IMR-90 (cell line): ENCODE measurements at regions not wholly inside any gene's neighbourhood (a gene's known extent, or its start where the extent isn't known, plus 50 kb on each side); places are given as distances from the start of the nearest gene placed in this dataset.

ENCODE experiments used
- ATAC-seq: fragments of 200-7000 bp; cut with Tn5 transposase; 2 replicates; pipeline ENCODE4 v1.9.1; 2020; ENCODE audit warnings: low read depth, mild to moderate bottlenecking, moderate library complexity
- BruUV-seq: library from RNA; stranded (reverse); fragments of 400-500 nt; replicated peaks from 2 replicates; lab custom pipeline; 2021; lab: Mats Ljungman, UMichigan
- CTCF ChIA-PET: fragments of 300-600 bp; formaldehyde crosslinking; extraction: SDS; loops from one replicate; lab custom pipeline; 2021; ENCODE audit warnings: antibody characterized with exemption; lab: Yijun Ruan, JAX
- POLR2A ChIA-PET: fragments of 300-600 bp; sonication (Branson Sonifier 250); formaldehyde crosslinking; loops from one replicate; lab custom pipeline; 2022; ENCODE audit warnings: antibody characterized with exemption; ENCODE audit not compliant: unreplicated experiment; lab: Charles Lee
- DNase-seq: peaks from one replicate; pipeline ENCODE4 v3.0.0; 2013
- H2AFZ ChIP-seq: replicated peaks from 2 replicates; pipeline ENCODE3; 2013; ENCODE audit warnings: low read length, mild to moderate bottlenecking; ENCODE audit not compliant: poor library complexity
- H2AK5ac ChIP-seq: 2 replicates; pipeline ENCODE4 v1.6.1; 2013; ENCODE audit warnings: low read depth, low read length, inconsistent platforms
- H2AK9ac ChIP-seq: replicated peaks from 2 replicates; pipeline ENCODE3; 2013; ENCODE audit warnings: mild to moderate bottlenecking, low read depth, low read length, moderate library complexity; ENCODE audit not compliant: poor library complexity
- H2BK120ac ChIP-seq: 2 replicates; pipeline ENCODE4 v1.6.1; 2013; ENCODE audit warnings: low read depth, low read length, inconsistent platforms
- H2BK15ac ChIP-seq: 3 replicates; pipeline ENCODE4 v1.6.1; 2013; ENCODE audit warnings: low read depth, low read length, inconsistent platforms
- H2BK20ac ChIP-seq: 2 replicates; pipeline ENCODE4 v1.6.1; 2013; ENCODE audit warnings: low read depth, mild to moderate bottlenecking, inconsistent platforms, low read length, moderate library complexity
- H2BK5ac ChIP-seq: 2 replicates; pipeline ENCODE4 v1.6.1; 2013; ENCODE audit warnings: mild to moderate bottlenecking, low read depth, low read length, inconsistent platforms; ENCODE audit not compliant: poor library complexity, severe bottlenecking
- H3K14ac ChIP-seq: replicated peaks from 2 replicates; pipeline ENCODE4 v1.6.1; 2013; ENCODE audit warnings: low read depth, low read length, inconsistent platforms
- H3K18ac ChIP-seq: 2 replicates; pipeline ENCODE4 v1.6.1; 2013; ENCODE audit warnings: low read depth, low read length, control low read depth
- H3K23ac ChIP-seq: 2 replicates; pipeline ENCODE4 v1.6.1; 2013; ENCODE audit warnings: low read depth, low read length, inconsistent platforms
- H3K27ac ChIP-seq: 2 replicates; pipeline ENCODE4 v1.5.1; 2013; ENCODE audit warnings: mild to moderate bottlenecking, control low read depth, low read length; ENCODE audit not compliant: insufficient read depth
- H3K27me3 ChIP-seq: 2 replicates; pipeline ENCODE4 v1.6.1; 2013; ENCODE audit warnings: low read length; ENCODE audit not compliant: control insufficient read depth, insufficient read depth
- H3K36me3 ChIP-seq: 2 replicates; pipeline ENCODE4 v1.6.1; 2013; ENCODE audit warnings: low read length, mixed read lengths; ENCODE audit not compliant: control insufficient read depth, insufficient read depth
- H3K4ac ChIP-seq: 2 replicates; pipeline ENCODE4 v1.6.1; 2013; ENCODE audit warnings: low read depth, low read length, inconsistent platforms
- H3K4me1 ChIP-seq: 2 replicates; pipeline ENCODE4 v1.6.1; 2013; ENCODE audit warnings: low read length, mixed read lengths; ENCODE audit not compliant: control insufficient read depth, insufficient read depth
- H3K4me2 ChIP-seq: 2 replicates; pipeline ENCODE4 v1.6.1; 2013; ENCODE audit warnings: low read depth, mild to moderate bottlenecking, control low read depth, low read length, moderate library complexity
- H3K4me3 ChIP-seq: 2 replicates; pipeline ENCODE4 v1.5.1; 2013; ENCODE audit warnings: low read depth, mild to moderate bottlenecking, control low read depth, low read length, moderate library complexity; ENCODE audit not compliant: insufficient read depth
- H3K56ac ChIP-seq: 2 replicates; pipeline ENCODE4 v1.6.1; 2013; ENCODE audit warnings: low read length, inconsistent platforms; ENCODE audit not compliant: insufficient read depth; ENCODE audit errors: extremely low read depth
- H3K79me1 ChIP-seq, 2 experiments: 2 replicates each; pipeline ENCODE4 v1.6.1; 2013; ENCODE audit warnings: low read length in 2 of 2, inconsistent platforms in 1 of 2, low read depth in 1 of 2
- H3K9ac ChIP-seq: 2 replicates; pipeline ENCODE4 v1.6.1; 2013; ENCODE audit warnings: low read depth, low read length, control low read depth
- H3K9me1 ChIP-seq: 2 replicates; pipeline ENCODE4 v1.6.1; 2013; ENCODE audit warnings: low read length, inconsistent platforms; ENCODE audit not compliant: insufficient read depth
- H3K9me3 ChIP-seq: 2 replicates; pipeline ENCODE4 v1.6.1; 2013; ENCODE audit warnings: low read length; ENCODE audit not compliant: control insufficient read depth, insufficient read depth
- H4K20me1 ChIP-seq: 2 replicates; pipeline ENCODE4 v1.6.1; 2013; ENCODE audit warnings: low read length, inconsistent platforms; ENCODE audit not compliant: insufficient read depth
- H4K5ac ChIP-seq: 2 replicates; pipeline ENCODE4 v1.6.1; 2013; ENCODE audit warnings: mild to moderate bottlenecking, low read depth, low read length, control low read depth
- H4K8ac ChIP-seq, 2 experiments: 2 replicates each; pipeline ENCODE4 v1.6.1; 2013; ENCODE audit warnings: low read depth in 2 of 2, low read length in 2 of 2, control low read depth in 1 of 2, inconsistent platforms in 1 of 2
- H4K91ac ChIP-seq: 2 replicates; pipeline ENCODE4 v1.6.1; 2013; ENCODE audit warnings: low read depth, low read length, inconsistent platforms; ENCODE audit not compliant: insufficient read depth
- BHLHE40 ChIP-seq: fragments of 150-350 bp; IDR thresholded peaks from 2 replicates; pipeline ENCODE4 v1.6.1; 2016; ENCODE audit warnings: mild to moderate bottlenecking, low read depth, low read length
- CEBPB ChIP-seq: IDR thresholded peaks from 2 replicates; pipeline ENCODE4 v1.6.1; 2012; ENCODE audit warnings: low read depth, low read length, improper control_type of control experiment
- CHD1 ChIP-seq: IDR thresholded peaks from 2 replicates; pipeline ENCODE4 v1.6.1; 2012; ENCODE audit warnings: low read depth, low read length, improper control_type of control experiment
- FOS ChIP-seq: fragments of 150-350 bp; IDR thresholded peaks from 2 replicates; pipeline ENCODE4 v1.6.1; 2016; ENCODE audit warnings: low read depth, low read length
- MAFK ChIP-seq: IDR thresholded peaks from 2 replicates; pipeline ENCODE4 v1.6.1; 2012; ENCODE audit warnings: low read depth, low read length, improper control_type of control experiment
- MAZ ChIP-seq: IDR thresholded peaks from 2 replicates; pipeline ENCODE4 v1.6.1; 2012; ENCODE audit warnings: low read depth, mild to moderate bottlenecking, low read length, improper control_type of control experiment, moderate library complexity, borderline replicate concordance
- MXI1 ChIP-seq: IDR thresholded peaks from 2 replicates; pipeline ENCODE4 v1.6.1; 2012; ENCODE audit warnings: low read depth, mild to moderate bottlenecking, low read length, moderate library complexity, borderline replicate concordance
- NFE2L2 ChIP-seq: fragments of 150-350 bp; IDR thresholded peaks from 2 replicates; pipeline ENCODE4 v1.6.1; 2016; ENCODE audit warnings: low read depth, mild to moderate bottlenecking, low read length
- POLR2A ChIP-seq: IDR thresholded peaks from 2 replicates; pipeline ENCODE4 v1.6.1; 2012; ENCODE audit warnings: mild to moderate bottlenecking, low read depth, low read length
- RAD21 ChIP-seq: IDR thresholded peaks from 2 replicates; pipeline ENCODE4 v1.6.1; 2012; ENCODE audit warnings: low read length, improper control_type of control experiment
- RCOR1 ChIP-seq: IDR thresholded peaks from 2 replicates; pipeline ENCODE4 v1.6.1; 2012; ENCODE audit warnings: mild to moderate bottlenecking, low read length, improper control_type of control experiment; ENCODE audit not compliant: insufficient replicate concordance
- RFX5 ChIP-seq: IDR thresholded peaks from 2 replicates; pipeline ENCODE4 v1.8.0; 2012; ENCODE audit warnings: low read depth, mild to moderate bottlenecking, low read length, moderate library complexity
- SMC3 ChIP-seq: fragments of 150-350 bp; IDR thresholded peaks from 2 replicates; pipeline ENCODE4 v1.6.1; 2016; ENCODE audit warnings: low read depth, mild to moderate bottlenecking, antibody characterized with exemption, low read length, moderate library complexity
- WGBS, 2 experiments: methylation state at CpG; one replicate each; pipeline versions ENCODE4 v1.1.5 to v1.1.7; 2013; ENCODE audit warnings: missing lambda C conversion rate in 2 of 2; ENCODE audit not compliant: insufficient read length in 1 of 2; ENCODE audit errors: extremely low coverage in 2 of 2; 5-methylcytosine and 5-hydroxymethylcytosine counted together
- dilution Hi-C: fragments of 300-500 bp; cut with HindIII; formaldehyde crosslinking; loops from one replicate; pipeline ENCODE4 v1.14.3; 2018; ENCODE audit warnings: low sequenced_read_pairs; ENCODE audit not compliant: unreplicated experiment
- in situ Hi-C: fragments of 300-500 bp; cut with MboI; formaldehyde crosslinking; loops from 3 replicates; pipeline ENCODE4 v1.14.3; 2019; ENCODE audit warnings: low sequenced_read_pairs, inconsistent platforms, mixed read lengths
- intact Hi-C: fragments of 100-400 bp; cut with micrococcal nuclease; formaldehyde crosslinking; loops from 2 replicates; pipeline ENCODE4 v1.10.0; 2022
- TF ChIP-seq, protein P1 (sequence below): fragments of 150-350 bp; IDR thresholded peaks from 2 replicates; pipeline ENCODE4 v1.6.1; 2016; ENCODE audit warnings: low read depth, mild to moderate bottlenecking, low read length, moderate library complexity, borderline replicate concordance
- TF ChIP-seq, protein P2 (sequence below): conservative IDR thresholded peaks from 2 replicates; pipeline ENCODE4 v1.5.1; 2012; ENCODE audit warnings: mild to moderate bottlenecking, low read depth, low read length, improper control_type of control experiment

DNA sequence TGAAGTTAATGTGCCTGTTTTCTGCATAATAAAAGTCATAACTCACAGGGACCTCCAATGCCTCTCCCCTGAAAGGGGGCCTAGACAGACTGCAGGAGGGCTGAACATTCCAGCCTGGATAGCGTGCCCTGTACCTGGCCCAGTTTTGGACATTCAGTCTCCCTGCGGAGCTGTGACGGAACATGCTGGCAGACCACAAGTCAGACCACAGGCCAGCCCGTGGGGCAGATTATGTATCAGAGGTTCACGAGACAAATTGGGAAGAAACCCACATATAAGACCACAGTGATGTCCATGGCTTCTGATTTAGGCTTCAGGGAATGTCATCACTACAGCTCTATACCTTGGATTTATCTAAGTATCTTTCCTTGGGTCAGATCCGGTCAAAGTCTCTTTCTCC is 151.5 kb upstream of the POU3F1 start:
- Histone ChIP-seq H4K5ac (no peak overlapping the region), H3K9me1 (no peaks in the 10 kb centered on the region), H2AFZ (no peak overlapping the region), H3K4me1 (no peaks in the 10 kb centered on the region), H2BK20ac (no peak overlapping the region), H3K27me3 (no peaks in the 10 kb centered on the region), H2AK5ac (no peak overlapping the region), H4K20me1 (no peaks in the 10 kb centered on the region), H3K18ac (no peak overlapping the region), H3K4ac (no peak overlapping the region), H3K36me3 (no peaks in the 10 kb centered on the region), H3K27ac (no peak overlapping the region), H4K8ac (no peak overlapping the region), H3K79me1 (no peaks in the 10 kb centered on the region), H4K91ac (no peak overlapping the region), H2AK9ac (no peak overlapping the region), H2BK120ac (no peak overlapping the region), H3K14ac (no peak overlapping the region), H3K56ac (no peak overlapping the region), H3K4me3 (no peak overlapping the region), H3K9me3 (no peaks in the 10 kb centered on the region), H3K23ac (no peak overlapping the region), H3K4me2 (no peak overlapping the region), H3K9ac (no peak overlapping the region), H2BK15ac (no peak overlapping the region), H2BK5ac (no peak overlapping the region)
- dilution Hi-C loops (no loop called here), in situ Hi-C loops (no loop called here), intact Hi-C loops (no loop called here)
- ATAC-seq (no peak), DNase-seq (no peak)
- ChIA-PET POLR2A (no interaction called here), CTCF (no interaction called here)
- TF ChIP-seq RFX5: no peak
- TF ChIP-seq RAD21: no peak
- TF ChIP-seq, protein P1, sequence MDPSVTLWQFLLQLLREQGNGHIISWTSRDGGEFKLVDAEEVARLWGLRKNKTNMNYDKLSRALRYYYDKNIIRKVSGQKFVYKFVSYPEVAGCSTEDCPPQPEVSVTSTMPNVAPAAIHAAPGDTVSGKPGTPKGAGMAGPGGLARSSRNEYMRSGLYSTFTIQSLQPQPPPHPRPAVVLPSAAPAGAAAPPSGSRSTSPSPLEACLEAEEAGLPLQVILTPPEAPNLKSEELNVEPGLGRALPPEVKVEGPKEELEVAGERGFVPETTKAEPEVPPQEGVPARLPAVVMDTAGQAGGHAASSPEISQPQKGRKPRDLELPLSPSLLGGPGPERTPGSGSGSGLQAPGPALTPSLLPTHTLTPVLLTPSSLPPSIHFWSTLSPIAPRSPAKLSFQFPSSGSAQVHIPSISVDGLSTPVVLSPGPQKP: no peak
- TF ChIP-seq, protein P2, sequence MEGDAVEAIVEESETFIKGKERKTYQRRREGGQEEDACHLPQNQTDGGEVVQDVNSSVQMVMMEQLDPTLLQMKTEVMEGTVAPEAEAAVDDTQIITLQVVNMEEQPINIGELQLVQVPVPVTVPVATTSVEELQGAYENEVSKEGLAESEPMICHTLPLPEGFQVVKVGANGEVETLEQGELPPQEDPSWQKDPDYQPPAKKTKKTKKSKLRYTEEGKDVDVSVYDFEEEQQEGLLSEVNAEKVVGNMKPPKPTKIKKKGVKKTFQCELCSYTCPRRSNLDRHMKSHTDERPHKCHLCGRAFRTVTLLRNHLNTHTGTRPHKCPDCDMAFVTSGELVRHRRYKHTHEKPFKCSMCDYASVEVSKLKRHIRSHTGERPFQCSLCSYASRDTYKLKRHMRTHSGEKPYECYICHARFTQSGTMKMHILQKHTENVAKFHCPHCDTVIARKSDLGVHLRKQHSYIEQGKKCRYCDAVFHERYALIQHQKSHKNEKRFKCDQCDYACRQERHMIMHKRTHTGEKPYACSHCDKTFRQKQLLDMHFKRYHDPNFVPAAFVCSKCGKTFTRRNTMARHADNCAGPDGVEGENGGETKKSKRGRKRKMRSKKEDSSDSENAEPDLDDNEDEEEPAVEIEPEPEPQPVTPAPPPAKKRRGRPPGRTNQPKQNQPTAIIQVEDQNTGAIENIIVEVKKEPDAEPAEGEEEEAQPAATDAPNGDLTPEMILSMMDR: no peak
- TF ChIP-seq BHLHE40: no peak
- TF ChIP-seq MAFK: no peak
- no peak for TF ChIP-seq RCOR1
- TF ChIP-seq CEBPB: no peak
- TF ChIP-seq NFE2L2: no peak
- no peak for TF ChIP-seq CHD1
- TF ChIP-seq FOS: no peak
- TF ChIP-seq MXI1: no peak
- TF ChIP-seq SMC3: no peak
- TF ChIP-seq MAZ: no peak
- no peak for TF ChIP-seq POLR2A
- no TSS peak for BruUV-seq
- WGBS, 2 experiments: 13% methylated on average over 1 of the region's 6 CpGs; no CpG with 5 or more reads in 1 of the 2 experiments
